ENCODE measurements at regions not wholly inside any gene's neighbourhood (a gene's known extent, or its start where the extent isn't known, plus 50 kb on each side); places are given as distances from the start of the nearest gene placed in this dataset.

DNA sequence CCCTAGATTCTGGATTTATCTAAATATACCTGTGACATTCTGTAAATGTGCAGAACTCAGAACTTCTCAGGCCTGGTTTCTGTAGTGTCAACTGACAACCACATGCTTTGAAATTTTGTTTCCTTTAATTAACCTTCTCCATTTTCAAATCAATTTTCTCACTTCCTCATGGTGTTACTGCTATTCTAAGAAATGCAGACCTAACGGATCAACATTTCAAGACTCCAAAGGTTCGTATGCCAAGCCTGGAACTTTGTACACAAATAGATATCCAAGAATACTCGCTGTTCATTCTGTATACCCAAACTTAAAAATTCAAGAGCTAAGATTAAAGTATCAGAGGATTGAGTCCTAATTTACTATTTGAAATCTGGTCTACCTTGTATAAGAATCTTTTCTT is 88.1 kb downstream of the SLC24A2 start:
- TF ChIP-seq, protein P1, sequence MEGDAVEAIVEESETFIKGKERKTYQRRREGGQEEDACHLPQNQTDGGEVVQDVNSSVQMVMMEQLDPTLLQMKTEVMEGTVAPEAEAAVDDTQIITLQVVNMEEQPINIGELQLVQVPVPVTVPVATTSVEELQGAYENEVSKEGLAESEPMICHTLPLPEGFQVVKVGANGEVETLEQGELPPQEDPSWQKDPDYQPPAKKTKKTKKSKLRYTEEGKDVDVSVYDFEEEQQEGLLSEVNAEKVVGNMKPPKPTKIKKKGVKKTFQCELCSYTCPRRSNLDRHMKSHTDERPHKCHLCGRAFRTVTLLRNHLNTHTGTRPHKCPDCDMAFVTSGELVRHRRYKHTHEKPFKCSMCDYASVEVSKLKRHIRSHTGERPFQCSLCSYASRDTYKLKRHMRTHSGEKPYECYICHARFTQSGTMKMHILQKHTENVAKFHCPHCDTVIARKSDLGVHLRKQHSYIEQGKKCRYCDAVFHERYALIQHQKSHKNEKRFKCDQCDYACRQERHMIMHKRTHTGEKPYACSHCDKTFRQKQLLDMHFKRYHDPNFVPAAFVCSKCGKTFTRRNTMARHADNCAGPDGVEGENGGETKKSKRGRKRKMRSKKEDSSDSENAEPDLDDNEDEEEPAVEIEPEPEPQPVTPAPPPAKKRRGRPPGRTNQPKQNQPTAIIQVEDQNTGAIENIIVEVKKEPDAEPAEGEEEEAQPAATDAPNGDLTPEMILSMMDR (IDR thresholded peaks at IDR 0.05; ENCODE audit: borderline replicate concordance, insufficient read depth, low read depth, low read length), result no peak

DNA sequence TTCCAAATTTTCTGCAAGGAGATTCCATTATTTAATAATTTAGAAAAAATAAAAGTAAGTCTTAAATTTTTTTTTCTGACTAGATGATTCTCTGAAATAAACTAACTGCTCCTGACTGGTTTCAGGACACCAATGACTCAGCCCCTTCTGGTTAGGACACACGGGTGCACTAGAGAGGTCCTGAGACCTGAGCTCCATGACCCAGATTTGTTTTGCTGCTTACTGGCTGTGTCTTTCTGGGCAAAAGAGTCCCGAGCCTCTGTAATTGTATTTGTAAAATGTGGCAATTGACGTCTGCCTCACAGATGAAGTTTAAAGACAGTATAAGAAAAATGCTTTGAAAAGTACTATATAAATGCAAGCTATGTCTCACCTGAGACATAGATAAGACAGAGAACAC is 89.1 kb downstream of the SLC24A2 start:
- TF ChIP-seq, protein P1 (IDR thresholded peaks at IDR 0.05; ENCODE audit: borderline replicate concordance, insufficient read depth, low read depth, low read length), result no peak
- H3K4me3 ChIP-seq (ENCODE audit: low read depth, low read length), result no peak overlapping the region

More for the DNA sequence above, 88.1 kb downstream of the SLC24A2 start:
- H3K4me3 ChIP-seq (ENCODE audit: low read depth, low read length), result no peak overlapping the region

DNA sequence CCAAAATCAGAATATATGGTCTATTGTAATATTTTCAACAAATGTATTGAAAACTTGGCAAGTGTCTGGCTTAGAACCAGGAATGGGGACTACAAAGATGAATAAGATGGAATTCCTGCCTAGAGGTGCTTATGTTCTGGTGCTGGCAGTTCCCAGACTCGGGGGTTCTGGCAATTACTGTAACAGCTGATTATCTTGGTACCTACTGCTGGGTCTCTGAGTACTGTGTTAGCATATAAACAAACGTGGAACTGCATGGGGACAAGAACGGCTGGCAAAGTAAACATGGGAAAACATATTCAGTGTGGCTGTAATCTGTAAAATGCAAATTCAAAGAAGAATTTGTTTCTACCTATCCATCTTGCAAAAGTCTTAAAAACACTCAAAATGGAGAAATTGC is 89.9 kb downstream of the SLC24A2 start:
- TF ChIP-seq, protein P1 (IDR thresholded peaks at IDR 0.05; ENCODE audit: borderline replicate concordance, insufficient read depth, low read depth, low read length), result no peak
- no peak overlapping the region for H3K4me3 ChIP-seq (ENCODE audit: low read depth, low read length)

DNA sequence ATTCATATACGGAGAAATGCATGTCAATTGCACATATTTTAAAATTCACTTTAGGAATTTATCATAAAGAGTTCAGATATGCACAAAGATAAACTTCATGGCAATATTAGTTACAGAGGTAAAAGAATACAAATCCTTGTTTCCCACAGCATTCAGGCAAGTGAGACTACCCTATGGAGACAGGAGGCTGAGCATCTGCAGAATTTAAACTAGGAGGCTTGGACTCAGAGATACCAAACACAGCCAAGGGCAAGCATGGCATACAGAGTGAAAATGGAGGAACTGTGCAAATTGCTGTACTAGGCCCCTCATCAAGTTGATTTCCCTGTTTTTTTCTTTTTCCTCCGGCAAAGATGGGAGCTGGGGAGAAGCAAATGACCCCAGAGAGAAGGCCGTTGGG is 94.2 kb downstream of the SLC24A2 start:
- TF ChIP-seq, protein P1 (IDR thresholded peaks at IDR 0.05; ENCODE audit: borderline replicate concordance, insufficient read depth, low read depth, low read length), result no peak
- no peak overlapping the region for H3K4me3 ChIP-seq (ENCODE audit: low read depth, low read length)

DNA sequence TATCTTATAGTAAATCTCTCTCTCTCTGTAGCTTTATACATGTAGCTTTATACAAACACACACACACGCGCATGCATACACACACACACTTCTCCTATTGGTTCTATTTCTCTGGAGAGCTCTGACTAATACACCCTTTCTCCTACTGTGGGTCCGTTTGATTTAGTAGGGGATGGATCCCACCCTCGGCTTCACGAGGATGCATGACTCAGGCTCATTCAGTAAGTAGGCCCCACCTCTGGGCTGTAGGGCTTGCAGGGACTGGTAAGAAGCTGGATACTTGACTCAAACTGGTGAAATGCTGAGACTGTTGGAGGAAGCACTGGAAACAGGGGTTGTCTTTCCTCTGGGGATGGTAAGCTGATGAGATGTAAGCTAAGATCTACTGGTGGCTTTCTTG is 98.7 kb downstream of the SLC24A2 start:
- TF ChIP-seq, protein P1 (IDR thresholded peaks at IDR 0.05; ENCODE audit: borderline replicate concordance, insufficient read depth, low read depth, low read length), result no peak

DNA sequence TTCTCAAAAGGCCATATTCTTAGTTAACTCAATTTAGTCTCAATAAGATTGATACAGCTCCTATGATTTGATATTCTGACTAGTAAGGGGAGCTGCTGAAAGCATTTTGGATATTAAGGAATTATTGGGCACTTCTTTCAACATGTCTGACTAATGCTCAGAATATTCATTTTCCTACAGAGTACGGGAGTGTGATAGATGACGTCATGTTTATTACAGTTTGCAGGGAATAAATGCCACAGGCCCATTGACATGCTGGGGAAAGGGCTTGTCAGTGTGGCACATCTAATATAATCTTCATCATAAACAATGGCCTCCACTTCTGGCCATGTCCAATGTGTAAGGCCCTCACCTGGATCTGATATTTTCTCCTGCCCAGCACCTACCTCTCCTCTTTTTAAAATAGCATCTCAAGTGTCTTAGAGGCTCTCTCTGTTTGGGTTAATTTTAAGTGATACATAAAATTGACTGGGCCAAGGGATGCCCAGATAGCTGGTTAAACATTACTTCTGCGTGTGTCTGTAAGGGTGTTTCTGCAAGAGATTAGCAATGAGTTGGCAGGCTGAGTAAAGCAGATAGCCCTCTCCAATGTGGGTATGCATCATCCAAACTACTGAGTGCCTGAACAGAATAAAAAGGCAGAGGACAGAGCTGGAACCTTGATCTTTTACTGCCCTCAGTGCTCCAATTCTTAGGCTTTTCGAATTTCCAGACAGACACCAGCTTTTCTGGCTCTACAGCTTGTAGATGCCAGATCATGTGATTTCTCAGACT is 99.3 kb downstream of the SLC24A2 start:
- H3K4me3 ChIP-seq (ENCODE audit: low read depth, low read length), result no peak overlapping the region
- TF ChIP-seq, protein P1 (IDR thresholded peaks at IDR 0.05; ENCODE audit: borderline replicate concordance, insufficient read depth, low read depth, low read length), result no peak

More for the DNA sequence above, 98.7 kb downstream of the SLC24A2 start:
- no peak overlapping the region for H3K4me3 ChIP-seq (ENCODE audit: low read depth, low read length)

DNA sequence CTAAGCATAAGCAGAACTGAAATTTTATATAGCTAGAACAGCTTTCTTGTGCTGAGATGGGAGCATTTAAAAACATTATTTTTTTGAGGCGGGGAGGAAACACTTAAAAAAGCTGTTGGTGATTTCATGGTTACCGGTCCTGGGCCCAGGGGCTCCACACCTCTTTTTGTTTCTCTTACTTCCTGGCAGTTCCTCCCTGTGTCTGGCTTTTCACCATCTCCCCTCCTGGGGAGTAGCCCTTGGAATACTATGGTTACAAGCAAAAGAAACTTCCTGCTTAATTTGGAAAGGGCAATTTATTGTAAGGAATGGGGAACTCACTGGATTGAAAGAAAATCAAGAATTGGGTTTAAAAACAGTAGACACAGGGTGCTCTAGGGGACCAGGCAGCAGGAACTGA is 105.1 kb downstream of the SLC24A2 start:
- TF ChIP-seq, protein P1 (IDR thresholded peaks at IDR 0.05; ENCODE audit: borderline replicate concordance, insufficient read depth, low read depth, low read length), result no peak
- no peak overlapping the region for H3K4me3 ChIP-seq (ENCODE audit: low read depth, low read length)
